ENCODE measurements at regions not wholly inside any gene's neighbourhood (a gene's known extent, or its start where the extent isn't known, plus 50 kb on each side); places are given as distances from the start of the nearest gene placed in this dataset.

GRCh38 chr3:188091746-188092145, 62.2 kb upstream of the LPP start:
- TF ChIP-seq, protein P1, sequence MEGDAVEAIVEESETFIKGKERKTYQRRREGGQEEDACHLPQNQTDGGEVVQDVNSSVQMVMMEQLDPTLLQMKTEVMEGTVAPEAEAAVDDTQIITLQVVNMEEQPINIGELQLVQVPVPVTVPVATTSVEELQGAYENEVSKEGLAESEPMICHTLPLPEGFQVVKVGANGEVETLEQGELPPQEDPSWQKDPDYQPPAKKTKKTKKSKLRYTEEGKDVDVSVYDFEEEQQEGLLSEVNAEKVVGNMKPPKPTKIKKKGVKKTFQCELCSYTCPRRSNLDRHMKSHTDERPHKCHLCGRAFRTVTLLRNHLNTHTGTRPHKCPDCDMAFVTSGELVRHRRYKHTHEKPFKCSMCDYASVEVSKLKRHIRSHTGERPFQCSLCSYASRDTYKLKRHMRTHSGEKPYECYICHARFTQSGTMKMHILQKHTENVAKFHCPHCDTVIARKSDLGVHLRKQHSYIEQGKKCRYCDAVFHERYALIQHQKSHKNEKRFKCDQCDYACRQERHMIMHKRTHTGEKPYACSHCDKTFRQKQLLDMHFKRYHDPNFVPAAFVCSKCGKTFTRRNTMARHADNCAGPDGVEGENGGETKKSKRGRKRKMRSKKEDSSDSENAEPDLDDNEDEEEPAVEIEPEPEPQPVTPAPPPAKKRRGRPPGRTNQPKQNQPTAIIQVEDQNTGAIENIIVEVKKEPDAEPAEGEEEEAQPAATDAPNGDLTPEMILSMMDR (IDR thresholded peaks at IDR 0.05; ENCODE audit: insufficient read depth, low read length, missing control alignments): no peak
- ChIA-PET CTCF (no interaction called here), POLR2A (no interaction called here)
- DNase-seq (ENCODE audit: low read depth, low spot score): no peak
- H3K4me3 ChIP-seq (ENCODE audit: low read depth, low read length): no peak overlapping the region

DNA sequence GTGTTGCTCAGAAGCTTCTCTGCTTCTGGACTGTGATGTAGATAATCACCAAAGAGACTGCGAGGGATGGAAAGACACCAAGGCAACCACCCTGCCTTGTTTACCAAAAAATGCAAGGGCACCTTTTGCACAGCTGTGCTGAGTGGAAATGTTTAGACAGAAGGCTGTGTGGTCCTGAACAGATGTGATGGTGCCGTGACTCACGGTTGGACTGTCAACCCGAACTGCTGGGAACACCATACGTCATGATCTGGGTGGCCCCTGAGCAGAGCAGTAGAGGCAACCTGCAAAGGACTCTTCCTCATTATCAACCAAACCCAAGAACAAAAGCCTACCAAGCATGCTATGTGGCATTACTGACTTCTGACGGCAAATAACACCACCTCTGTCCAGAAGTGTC, 61.3 kb upstream of the LPP start:
- ChIA-PET CTCF (no interaction called here), POLR2A (no interaction called here)
- no peak for DNase-seq (ENCODE audit: low read depth, low spot score)
- TF ChIP-seq, protein P1 (IDR thresholded peaks at IDR 0.05; ENCODE audit: insufficient read depth, low read length, missing control alignments): no peak
- no peak overlapping the region for H3K4me3 ChIP-seq (ENCODE audit: low read depth, low read length)

DNA sequence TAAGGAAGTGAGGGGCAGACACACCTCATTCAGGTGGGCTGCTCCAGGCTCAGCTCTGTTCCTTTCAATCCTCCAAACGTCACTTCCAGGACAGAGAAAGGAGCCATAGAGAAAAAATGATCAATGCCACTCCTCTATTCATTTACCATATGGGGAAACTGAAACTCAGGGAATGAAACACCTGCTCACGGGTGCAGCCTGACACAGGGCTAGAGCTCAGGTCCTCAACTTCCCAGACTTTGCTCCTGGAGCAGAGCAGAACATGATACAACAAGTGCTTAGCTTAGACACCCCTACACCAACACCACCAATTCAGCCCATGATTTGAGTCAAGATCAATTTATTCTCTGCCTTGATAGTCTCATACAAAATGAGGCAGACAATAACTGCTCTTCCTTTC, 58.5 kb upstream of the LPP start:
- DNase-seq (ENCODE audit: low read depth, low spot score): no peak
- ChIA-PET POLR2A (no interaction called here), CTCF (interaction anchor here (1.6 kb wide), 1 partner anchor 10 kb away, joined by 6 read pairs; no protein-coding TSS in a partner anchor)
- no peak overlapping the region for H3K4me3 ChIP-seq (ENCODE audit: low read depth, low read length)
- TF ChIP-seq, protein P1 (IDR thresholded peaks at IDR 0.05; ENCODE audit: insufficient read depth, low read length, missing control alignments): no peak

DNA sequence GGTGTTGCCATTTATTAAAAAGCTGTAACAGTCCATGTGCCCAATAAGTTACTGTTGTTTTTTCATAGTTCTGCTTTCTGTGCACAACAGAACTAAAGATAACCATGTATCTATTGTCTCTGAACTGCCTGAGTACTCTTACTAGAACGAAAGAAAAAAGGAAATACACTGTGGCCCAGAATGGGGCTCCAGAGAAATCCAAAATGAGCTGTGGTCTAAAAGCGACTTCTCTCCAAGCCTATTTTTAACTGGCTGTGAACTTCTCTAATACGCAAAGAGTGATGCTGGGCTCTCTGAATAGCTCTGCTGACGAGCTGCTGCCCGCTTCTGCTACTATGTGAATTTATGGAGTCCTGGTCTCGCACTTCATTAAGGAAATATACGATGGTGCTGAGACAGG, 56.2 kb upstream of the LPP start:
- H3K4me3 ChIP-seq (ENCODE audit: low read depth, low read length): no peak overlapping the region
- TF ChIP-seq, protein P1 (IDR thresholded peaks at IDR 0.05; ENCODE audit: insufficient read depth, low read length, missing control alignments): no peak
- ChIA-PET POLR2A (no interaction called here), CTCF (no interaction called here)
- no peak for DNase-seq (ENCODE audit: low read depth, low spot score)

- CTCF ChIA-PET: no interaction called here
- TF ChIP-seq, protein P1 (IDR thresholded peaks at IDR 0.05; ENCODE audit: insufficient read depth, low read length, missing control alignments): no peak
- no peak overlapping the region for H3K4me3 ChIP-seq (ENCODE audit: low read depth, low read length)
- POLR2A ChIA-PET: no interaction called here
- DNase-seq (ENCODE audit: low read depth, low spot score): no peak
Measured at GRCh38 chr3:188099907-188100306, 54.0 kb upstream of the LPP start.

GRCh38 chr3:188102861-188103547, 51.0 kb upstream of the LPP start:
- CTCF ChIA-PET: no interaction called here
- no peak overlapping the region for H3K4me3 ChIP-seq (ENCODE audit: low read depth, low read length)
- no peak for DNase-seq (ENCODE audit: low read depth, low spot score)
- TF ChIP-seq, protein P1 (IDR thresholded peaks at IDR 0.05; ENCODE audit: insufficient read depth, low read length, missing control alignments): no peak
- POLR2A ChIA-PET: no interaction called here
